ENCODE measurements at regions not wholly inside any gene's neighbourhood (a gene's known extent, or its start where the extent isn't known, plus 50 kb on each side); places are given as distances from the start of the nearest gene placed in this dataset.
"Not testable (repeated sequence)": the region's sequence is repeated elsewhere in the genome, so short reads cannot be mapped to it uniquely, and the experiment has no call there.

GRCh38 chr1:190688096-190688495 lies 210.4 kb upstream of the BRINP3 start:
- H3K9ac ChIP-seq (ENCODE audit: low read depth in 2 of 2, low read length in 2 of 2): no peak overlapping the region
- H3K4me3 ChIP-seq: no peak overlapping the region
- H3K36me3 ChIP-seq: no peaks in the 10 kb centered on the region
- H3K27me3 ChIP-seq: no peaks in the 10 kb centered on the region
- H3K27ac ChIP-seq: no peak overlapping the region
- H3K9me3 ChIP-seq: no peaks in the 10 kb centered on the region
- no peak for DNase-seq
- intact Hi-C loops (cut with DNase I): no loop called here
- H3K4me1 ChIP-seq: no peaks in the 10 kb centered on the region
- no peak for TF ChIP-seq CTCF (IDR thresholded peaks at IDR 0.05)

GRCh38 chr1:190698488-190698887 lies 220.8 kb upstream of the BRINP3 start:
- H3K9me3 ChIP-seq; H3K27ac ChIP-seq; intact Hi-C loops (cut with DNase I); H3K27me3 ChIP-seq; H3K4me1 ChIP-seq; DNase-seq; H3K9ac ChIP-seq (ENCODE audit: low read depth in 2 of 2, low read length in 2 of 2); H3K36me3 ChIP-seq; H3K4me3 ChIP-seq: not testable (repeated sequence)

GRCh38 chr1:190699165-190699564 lies 221.5 kb upstream of the BRINP3 start:
- Histone ChIP-seq H3K4me3 (no peak overlapping the region), H3K9me3 (no peaks in the 10 kb centered on the region), H3K27me3 (no peaks in the 10 kb centered on the region), H3K9ac (ENCODE audit: low read depth in 2 of 2, low read length in 2 of 2) (no peak overlapping the region), H3K27ac (no peak overlapping the region), H3K36me3 (no peaks in the 10 kb centered on the region), H3K4me1 (no peaks in the 10 kb centered on the region)
- intact Hi-C loops (cut with DNase I): no loop called here
- no peak for DNase-seq
- no peak for TF ChIP-seq CTCF (IDR thresholded peaks at IDR 0.05)

GRCh38 chr1:190708418-190709057 lies 230.9 kb upstream of the BRINP3 start:
- H3K4me3 ChIP-seq: no peak overlapping the region
- H3K4me1 ChIP-seq: no peaks in the 10 kb centered on the region
- no peaks in the 10 kb centered on the region for H3K27me3 ChIP-seq
- no peak for TF ChIP-seq CTCF (IDR thresholded peaks at IDR 0.05)
- H3K9me3 ChIP-seq: no peaks in the 10 kb centered on the region
- intact Hi-C loops (cut with DNase I): no loop called here
- H3K36me3 ChIP-seq: no peaks in the 10 kb centered on the region
- no peak for DNase-seq
- H3K9ac ChIP-seq (ENCODE audit: low read depth in 2 of 2, low read length in 2 of 2): no peak overlapping the region
- H3K27ac ChIP-seq: no peak overlapping the region

GRCh38 chr1:190711069-190711468 lies 233.4 kb upstream of the BRINP3 start:
- Histone ChIP-seq H3K36me3 (no peaks in the 10 kb centered on the region), H3K4me1 (no peaks in the 10 kb centered on the region), H3K9me3 (no peaks in the 10 kb centered on the region), H3K27me3 (no peaks in the 10 kb centered on the region), H3K9ac (ENCODE audit: low read depth in 2 of 2, low read length in 2 of 2) (no peak overlapping the region), H3K4me3 (no peak overlapping the region), H3K27ac (no peak overlapping the region)
- no peak for TF ChIP-seq CTCF (IDR thresholded peaks at IDR 0.05)
- intact Hi-C loops (cut with DNase I): no loop called here
- no peak for DNase-seq

- DNase-seq: no peak
- H3K4me1 ChIP-seq: no peaks in the 10 kb centered on the region
- TF ChIP-seq CTCF (IDR thresholded peaks at IDR 0.05): no peak
- H3K9ac ChIP-seq (ENCODE audit: low read depth in 2 of 2, low read length in 2 of 2): no peak overlapping the region
- no peaks in the 10 kb centered on the region for H3K36me3 ChIP-seq
- H3K27me3 ChIP-seq: no peaks in the 10 kb centered on the region
- H3K27ac ChIP-seq: no peak overlapping the region
- intact Hi-C loops (cut with DNase I): no loop called here
- no peak overlapping the region for H3K4me3 ChIP-seq
- no peaks in the 10 kb centered on the region for H3K9me3 ChIP-seq
These were observed 239.4 kb upstream of the BRINP3 start for GRCh38 chr1:190717055-190717454.

Measured in colonic mucosa (tissue), 4 donors.